GM18508 (cell line): ENCODE measurements at regions not wholly inside any gene's neighbourhood (a gene's known extent, or its start where the extent isn't known, plus 50 kb on each side); places are given as distances from the start of the nearest gene placed in this dataset.
A peak's percentile ranks its signal among the peaks of the same experiment; 100 is the strongest.
"Not testable (repeated sequence)": the region's sequence is repeated elsewhere in the genome, so short reads cannot be mapped to it uniquely, and the experiment has no call there.

Source experiments
- ATAC-seq: cut with Tn5 transposase; IDR thresholded peaks from one replicate; pipeline ENCODE4 v1.9.1; 2021; ENCODE audit warnings: moderate number of reproducible peaks; ENCODE audit not compliant: insufficient read depth, unreplicated experiment

DNA sequence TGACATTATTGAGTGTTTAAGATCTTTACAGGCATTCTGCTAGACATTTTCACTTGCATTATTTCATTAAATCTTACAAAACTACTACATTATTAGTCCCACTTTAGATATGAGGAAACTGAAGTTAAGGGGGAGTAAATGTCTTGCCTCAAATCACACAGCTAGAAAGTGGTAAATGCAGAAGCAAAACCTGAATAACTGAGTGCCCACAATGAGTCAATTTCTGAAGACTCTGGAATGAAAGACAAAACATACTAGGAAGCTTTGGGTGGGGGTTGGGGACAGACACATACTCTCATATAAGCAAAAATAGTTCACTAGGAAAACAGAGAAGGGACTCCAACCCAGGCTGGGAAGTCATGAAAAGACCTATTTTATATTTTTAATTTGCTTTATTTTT is 214.4 kb upstream of the LRATD1 start:
- ATAC-seq = no peak

- no peak for ATAC-seq
Measured at GRCh38 chr2:14420851-14421250, 211.7 kb upstream of the LRATD1 start.

GRCh38 chr2:14422426-14422825 is 210.1 kb upstream of the LRATD1 start:
- no peak for ATAC-seq

DNA sequence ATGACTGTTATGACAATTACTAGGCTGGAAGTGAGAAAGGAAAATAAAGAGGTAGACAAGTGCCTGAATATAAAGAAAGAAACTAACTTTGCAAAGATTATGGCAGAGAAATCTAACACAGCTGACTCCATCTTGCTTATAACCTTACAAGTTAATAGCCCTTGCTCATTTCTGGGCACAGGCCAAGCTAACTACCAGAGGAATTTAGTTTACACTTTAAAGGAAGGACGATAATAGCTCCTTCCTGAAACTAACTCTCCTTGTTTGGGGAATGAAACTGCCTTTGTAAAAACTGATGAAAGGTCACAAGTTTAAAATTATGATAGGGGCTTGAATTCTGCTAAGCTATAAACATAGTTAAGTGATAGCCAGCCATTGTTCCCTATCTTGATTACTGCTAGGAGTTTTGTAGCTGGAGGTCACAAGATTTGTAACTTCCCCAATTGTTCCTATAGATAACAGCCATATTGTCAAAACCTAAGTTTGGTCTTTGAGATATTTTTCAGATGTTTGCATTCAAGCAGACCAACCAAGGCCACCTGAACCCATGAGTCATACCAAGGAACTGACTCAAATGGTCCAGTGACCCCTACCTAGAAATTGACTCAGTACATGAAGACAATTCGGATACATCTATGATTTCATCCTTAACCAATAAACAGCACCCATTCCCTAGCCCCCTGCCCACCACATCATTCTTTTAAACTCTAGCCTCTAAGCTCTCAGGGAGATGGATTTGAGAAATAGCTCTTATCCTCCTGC is 209.2 kb upstream of the LRATD1 start:
- no peak for ATAC-seq

DNA sequence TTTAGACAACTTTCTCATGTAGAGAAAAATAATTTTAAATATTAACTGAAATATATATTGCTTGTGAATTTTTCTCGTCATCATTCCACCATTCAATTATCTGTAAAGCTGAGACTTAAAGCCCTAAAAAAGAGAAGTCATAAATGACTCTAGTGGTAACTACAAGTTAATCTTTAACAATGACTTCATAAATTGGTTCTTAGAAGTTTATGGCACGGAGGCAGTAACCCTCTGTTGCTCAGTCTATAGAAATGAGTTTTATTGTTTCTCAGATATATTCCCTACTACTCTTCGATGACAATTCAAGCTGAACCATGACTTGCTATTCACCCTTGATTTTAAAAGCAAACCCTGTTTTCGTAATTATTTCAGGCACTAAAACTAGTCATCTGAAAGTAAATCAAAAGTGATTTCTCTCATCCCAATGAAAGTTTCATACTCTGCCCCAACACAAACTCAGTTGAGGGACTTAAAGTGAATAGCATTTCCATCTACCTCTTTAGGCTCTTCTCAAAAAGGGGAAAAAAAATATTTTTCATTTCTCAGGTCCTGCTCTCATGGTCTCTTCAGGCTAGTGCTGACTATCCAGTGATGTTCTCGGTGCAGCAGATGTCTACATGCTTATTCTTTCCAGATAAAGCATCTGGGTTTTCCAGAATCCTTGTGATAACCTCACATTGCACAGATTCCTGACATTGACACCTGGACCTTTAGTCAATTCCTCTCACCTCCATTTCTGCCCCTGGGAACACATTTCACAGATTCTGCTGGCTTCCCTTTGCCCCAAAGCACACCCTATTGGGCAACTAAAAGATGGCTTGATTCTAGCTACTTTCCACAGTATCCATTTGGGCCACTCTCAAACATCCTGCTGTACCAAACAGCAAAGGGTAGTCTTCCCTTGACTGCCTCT is 207.8 kb upstream of the LRATD1 start:
- ATAC-seq = peak; percentile 85

GRCh38 chr2:14425869-14426268 is 206.6 kb upstream of the LRATD1 start:
- ATAC-seq = no peak

DNA sequence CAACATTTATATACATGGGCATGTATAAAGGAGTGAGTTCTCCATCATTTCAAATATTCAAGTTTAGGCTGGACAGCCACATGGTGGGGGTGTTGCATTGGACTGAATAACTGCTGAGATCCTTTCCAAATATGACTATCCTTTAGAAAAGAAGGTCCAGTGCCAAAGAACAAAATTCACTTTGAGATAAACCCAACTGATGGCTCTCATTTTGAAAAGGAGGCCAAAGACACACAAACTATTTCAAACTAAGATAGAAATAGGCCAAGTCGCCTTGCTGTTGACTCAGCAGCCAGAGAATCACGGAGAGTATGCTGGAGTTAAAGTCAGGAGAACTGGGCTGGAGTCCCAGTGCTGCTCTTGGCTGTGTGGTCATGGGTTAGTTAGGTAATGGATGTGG is 204.5 kb upstream of the LRATD1 start:
- ATAC-seq = no peak

DNA sequence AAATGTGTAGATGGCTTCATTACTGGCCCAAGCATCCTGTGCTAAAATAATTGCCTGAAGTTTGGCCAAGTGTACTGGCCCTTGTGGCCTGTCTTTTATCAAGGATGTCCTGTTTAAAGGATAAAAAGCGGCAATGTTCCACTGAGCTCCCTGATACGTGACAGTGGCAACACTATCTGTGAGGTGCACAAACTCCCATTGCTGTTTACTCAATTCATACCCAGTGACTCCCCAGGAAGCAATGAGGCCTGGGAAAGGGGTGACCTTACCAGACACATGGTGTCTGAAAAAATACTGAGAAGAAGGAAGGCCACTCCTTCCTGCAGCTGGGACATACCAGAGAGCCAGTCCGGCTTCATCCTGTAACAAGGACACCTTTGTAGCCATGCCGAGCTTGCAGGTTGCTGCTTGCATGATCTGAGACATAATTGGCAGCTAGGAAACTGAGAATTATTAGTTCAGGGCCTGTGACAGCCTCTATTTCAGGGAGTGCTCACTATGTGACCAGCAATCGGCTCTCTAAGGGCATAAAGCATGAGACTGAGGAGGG is 198.5 kb upstream of the LRATD1 start:
- ATAC-seq = no peak

DNA sequence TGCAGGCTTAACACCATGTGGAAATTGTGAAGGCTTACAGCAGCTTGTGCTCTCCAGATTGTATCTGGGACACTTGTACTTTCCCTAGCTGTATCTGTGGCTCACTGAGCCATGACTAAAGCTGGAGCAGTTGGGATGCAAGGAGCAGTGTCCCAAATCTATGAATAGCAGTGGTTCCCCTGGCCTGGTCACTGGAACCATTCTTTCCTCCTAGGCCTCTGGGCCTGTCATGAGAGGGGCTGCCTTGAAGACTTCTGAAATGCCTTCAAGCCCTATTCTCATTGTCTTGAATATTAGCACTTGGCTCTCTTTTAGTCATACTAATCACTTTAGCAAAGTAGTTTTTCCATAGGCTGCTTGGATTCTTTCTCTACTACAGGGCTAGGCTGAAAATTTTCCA is 186.8 kb upstream of the LRATD1 start:
- no peak for ATAC-seq

DNA sequence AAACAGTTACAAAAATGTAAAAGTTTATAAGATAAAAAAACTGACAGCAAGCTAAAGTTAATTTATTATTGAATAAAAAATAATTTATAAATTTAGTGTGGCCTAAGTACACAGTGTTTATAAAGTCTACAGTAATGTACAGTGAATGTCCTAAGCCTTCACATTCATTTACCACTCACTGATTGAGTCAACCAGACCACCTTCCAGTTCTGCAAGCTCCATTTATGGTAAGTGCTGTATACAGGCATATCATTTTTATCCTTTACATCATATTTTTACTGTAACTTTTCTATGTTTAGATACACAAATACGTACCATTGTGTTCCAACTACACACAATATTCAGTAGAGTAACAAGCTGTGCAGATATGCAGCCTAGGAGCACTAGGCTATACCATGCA is 184.2 kb upstream of the LRATD1 start:
- no peak for ATAC-seq

GRCh38 chr2:14451312-14451711 is 181.2 kb upstream of the LRATD1 start:
- no peak for ATAC-seq

DNA sequence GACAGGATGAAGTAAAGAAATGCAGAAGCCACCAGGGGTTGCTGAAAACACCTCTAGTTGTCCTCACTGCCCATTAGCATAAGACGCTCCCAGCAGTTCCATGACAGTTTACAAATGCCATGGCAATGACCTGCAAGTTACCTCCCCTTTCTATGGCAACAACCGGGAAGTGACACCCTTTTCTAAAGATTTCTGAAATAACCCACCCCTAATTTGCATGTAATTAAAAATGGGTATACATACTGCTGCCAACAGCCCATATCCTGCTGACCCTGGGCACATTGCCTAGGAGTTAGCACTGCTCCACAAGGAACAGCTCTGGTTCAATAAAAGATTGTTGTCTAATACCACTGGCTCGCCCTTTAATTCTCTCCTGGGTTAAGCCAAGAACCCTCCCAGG is 178.3 kb upstream of the LRATD1 start:
- ATAC-seq = no peak

DNA sequence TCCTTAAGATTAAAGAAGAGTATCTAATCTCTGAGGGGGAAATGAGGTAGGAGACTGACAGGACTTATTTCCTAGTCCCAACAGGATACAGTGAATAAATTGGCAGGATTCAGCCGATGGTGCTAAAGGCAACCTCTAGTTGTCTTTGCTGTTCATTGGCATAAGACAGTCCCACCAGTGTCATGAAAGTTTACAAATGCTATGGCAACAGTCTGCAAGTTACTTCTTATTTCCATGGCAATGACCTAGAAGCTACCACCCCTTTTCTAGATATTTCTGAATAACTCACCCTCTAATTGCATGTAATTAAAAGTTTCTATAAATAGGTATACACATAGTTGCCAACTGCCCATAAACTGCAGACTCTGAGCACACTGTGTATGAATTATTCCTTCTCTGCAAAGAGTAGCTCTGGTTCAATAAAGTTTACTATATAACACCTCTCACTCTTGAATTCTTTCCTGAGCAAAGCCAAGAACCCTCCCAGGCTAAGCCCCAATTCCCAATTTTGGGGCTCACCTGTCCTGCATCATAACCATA is 172.7 kb upstream of the LRATD1 start:
- no peak for ATAC-seq

DNA sequence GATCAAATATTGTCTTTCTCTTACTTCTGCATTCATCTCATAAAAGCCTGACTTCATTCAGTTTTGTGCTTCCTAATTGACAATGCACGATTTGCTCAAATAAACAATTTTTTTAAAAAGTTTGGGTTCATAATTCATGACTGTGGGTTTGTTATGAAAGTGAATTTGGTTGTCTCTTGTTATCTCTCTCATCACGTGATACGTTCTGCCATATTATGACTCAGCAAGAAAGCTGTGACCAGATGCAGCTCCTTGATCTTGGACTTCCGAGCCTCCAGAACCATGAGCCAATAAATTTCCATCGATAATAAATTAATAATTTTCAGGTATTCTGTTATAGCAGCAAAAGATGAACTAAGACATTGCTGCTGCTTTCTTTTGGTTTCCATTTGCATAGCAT is 156.5 kb upstream of the LRATD1 start:
- no peak for ATAC-seq

DNA sequence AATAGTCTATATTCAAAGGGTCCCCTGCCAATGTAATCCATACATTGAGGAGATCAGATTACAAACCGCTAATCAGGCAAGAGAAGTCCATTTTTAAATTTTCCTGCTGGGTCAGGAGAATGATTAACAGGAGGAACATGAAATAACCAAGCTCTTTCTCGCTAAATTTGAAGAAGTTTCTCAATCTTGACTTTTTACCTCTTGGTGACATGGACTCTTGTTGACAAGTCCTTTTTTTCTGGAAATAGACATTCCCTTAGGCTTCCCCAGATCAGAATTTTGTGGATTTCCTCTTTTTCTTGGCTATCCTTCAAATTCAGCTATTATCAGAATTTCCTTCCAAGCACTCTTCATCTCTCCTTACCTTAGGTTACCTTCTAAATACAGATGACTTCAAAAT is 153.0 kb upstream of the LRATD1 start:
- ATAC-seq = no peak

GRCh38 chr2:14480120-14480519 is 152.4 kb upstream of the LRATD1 start:
- no peak for ATAC-seq

- no peak for ATAC-seq
Measured at GRCh38 chr2:14480906-14481305, 151.6 kb upstream of the LRATD1 start.

GRCh38 chr2:14492920-14493503 is 139.5 kb upstream of the LRATD1 start:
- ATAC-seq = no peak

- ATAC-seq = no peak
Measured at GRCh38 chr2:14494759-14495158, 137.8 kb upstream of the LRATD1 start.

- no peak for ATAC-seq
Measured at GRCh38 chr2:14501061-14501460, 131.5 kb upstream of the LRATD1 start.

- not testable (repeated sequence) for ATAC-seq
Measured at GRCh38 chr2:14506955-14507354, 125.6 kb upstream of the LRATD1 start.
